Hematopoietic multipotent progenitor cell (in vitro differentiated cells): ENCODE measurements at regions not wholly inside any gene's neighbourhood (a gene's known extent, or its start where the extent isn't known, plus 50 kb on each side); places are given as distances from the start of the nearest gene placed in this dataset.

Experiments used
- DNase-seq, 3 donors: peaks; one replicate each; pipeline ENCODE4 v3.0.0-alpha.2; 2011 to 2015; ENCODE audit warnings: low read depth in 2 of 3, low spot score in 2 of 3

DNA sequence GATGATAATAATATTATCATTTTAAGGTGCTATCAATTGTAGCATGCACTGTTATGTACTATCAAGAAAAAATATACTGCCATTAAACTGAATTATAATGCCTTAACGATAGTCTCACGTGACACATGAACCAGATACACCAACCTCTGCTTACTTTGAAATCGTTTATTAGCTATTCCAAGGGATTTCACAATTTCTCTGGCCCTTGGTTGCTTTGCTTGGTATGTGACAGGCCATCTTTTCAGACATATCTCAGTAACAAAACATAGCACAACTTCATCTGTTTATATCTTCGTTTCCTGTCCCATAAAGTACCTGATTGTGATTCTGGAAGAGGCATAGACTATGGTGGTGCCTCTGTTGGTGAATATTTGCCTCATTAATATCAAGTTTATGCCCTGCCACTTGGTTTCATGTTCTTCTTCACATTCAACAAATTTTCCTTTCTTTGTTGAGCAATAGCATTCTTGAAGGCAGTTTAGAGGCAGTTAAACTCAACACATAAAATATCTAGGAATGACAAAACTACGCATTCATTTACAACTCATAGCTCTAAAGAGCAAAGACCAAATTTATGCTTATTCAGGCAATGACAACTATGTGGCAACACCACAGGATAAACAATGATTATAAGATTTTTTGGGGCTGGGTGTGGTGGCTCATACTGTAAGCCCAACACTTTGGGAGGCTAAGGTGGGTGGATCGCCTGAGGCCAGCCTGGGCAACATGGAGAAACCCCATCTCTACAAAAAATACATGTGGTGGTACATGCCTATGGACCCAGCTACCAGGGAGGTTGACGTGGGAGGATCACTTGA, 84.3 kb downstream of the MCFD2 start:
- no peak for DNase-seq

DNA sequence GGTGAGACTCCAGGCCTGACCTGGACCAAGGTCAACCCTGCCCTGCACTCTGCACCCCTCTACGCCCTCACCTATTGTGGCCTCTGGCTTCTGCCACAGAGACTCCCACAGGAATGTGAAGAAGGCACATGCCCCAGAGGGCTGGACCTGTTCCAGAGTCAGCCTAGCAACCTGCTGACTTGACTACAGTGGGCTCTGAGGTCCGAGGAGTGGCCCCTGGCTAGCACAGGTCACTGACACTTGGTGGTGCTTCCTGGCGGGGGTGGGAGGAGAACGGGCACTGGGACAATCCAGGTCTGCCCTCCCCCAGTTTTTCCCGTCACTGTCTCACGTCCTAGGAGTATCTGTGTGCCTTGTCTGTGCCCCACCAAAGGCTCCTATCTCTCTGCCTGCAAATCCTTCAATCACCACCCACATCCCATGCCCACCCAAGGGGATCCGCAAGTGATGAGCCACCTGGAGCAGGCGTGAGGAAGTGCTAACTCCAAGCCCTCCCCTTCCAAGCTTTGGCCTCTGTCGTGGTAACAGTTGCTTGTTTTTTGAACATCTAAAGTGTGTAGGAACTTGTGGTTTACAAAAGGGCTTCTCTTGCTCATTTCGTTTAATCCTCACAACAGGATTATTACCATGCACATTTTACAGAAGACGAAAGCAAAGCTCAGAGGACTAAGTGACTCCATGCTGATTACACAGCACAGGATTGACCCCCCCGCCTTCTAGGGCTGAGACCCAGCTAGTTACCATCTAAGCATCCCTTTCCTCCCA, 86.2 kb downstream of the MCFD2 start:
- DNase-seq: peak in 1 of 3 donors; percentile 61

GRCh38 chr2:46828491-46829230, 86.9 kb downstream of the MCFD2 start:
- no peak for DNase-seq

DNA sequence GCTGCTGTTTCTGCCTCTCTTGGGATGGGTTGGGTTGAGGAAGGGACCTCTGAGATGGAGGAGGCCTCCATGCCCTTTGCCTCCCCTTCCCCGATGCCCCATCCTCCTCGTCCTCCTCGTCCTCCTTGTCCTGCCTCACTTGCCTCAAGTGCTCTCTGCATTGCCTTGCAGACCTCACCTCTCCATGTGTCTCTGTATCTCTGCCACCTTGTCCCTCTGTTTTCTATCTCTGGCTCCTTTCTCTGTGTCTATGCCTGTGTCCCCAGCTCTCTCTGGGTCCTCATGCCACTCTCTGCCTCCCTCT, 87.5 kb downstream of the MCFD2 start:
- no peak for DNase-seq

- DNase-seq: no peak
Observed at GRCh38 chr2:46827274-46828134, 88.1 kb downstream of the MCFD2 start.

DNA sequence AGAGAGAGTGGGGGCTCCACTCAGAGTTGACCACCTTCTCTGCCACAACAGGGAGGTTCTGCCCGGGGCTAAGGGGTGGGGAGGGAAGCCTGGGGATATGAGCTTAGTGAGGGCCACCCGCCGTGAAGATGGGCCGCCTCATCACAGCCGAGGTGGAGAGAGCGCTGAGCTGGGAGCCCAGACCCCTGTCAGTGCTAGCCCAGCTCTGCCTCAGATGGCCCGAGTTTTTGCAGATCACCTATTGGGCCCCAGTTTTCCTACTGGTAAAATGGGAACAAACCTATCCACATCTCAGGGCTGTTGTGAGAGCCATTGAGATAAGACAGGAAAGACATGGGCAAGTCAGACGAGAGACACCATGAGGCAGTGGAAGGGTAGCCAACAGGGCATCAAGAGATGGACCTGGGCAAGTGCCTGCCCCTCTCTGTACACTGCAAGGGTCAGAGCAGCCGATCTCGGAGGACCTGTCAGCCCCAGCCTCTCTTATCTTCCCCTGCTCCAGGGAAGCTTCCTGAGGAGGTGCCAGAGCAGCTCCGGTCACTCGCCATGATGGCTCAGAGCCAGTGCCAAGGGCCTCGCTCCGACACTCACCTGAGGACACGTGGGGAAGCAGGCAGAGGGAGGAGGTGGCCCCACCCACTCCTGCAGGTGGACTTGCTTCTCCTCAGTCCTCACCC, 88.9 kb downstream of the MCFD2 start:
- DNase-seq: no peak

- DNase-seq: no peak
Observed at GRCh38 chr2:46825939-46826568, 89.6 kb downstream of the MCFD2 start.

DNA sequence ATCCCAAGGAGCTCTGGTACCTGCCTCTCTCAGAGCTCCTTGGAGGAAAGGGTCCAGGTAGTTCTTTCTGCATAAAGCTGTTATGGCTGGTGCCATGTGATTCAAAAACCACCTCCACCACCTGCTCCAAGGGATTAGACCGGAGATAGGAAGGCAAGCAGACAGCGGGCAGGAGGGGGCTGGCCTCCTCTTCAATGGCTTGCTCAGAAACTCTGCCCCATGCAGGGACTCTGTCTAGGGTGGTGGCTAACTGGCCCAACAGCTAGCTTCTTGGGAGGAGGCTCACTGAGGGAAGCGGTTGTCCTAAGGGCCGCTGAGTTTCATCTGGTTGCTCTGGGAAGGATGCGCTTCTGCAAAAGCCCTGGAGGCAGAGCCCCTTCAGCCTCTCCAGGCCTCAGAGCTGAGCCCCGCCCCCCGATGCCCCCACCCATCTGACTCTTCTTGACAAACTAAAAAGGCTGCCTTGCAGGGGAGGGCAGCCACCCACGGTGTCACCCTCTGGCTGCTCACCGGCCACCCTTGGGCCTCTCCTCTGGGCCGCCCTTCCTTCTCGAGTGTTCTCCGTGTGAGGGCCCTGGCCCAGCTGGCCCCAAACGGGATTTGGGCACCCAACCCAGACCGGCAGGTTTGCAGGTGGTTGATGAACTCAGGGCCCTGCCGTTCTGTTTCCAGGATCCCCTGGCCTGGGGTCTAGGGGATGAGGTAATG, 90.2 kb downstream of the MCFD2 start:
- no peak for DNase-seq

DNA sequence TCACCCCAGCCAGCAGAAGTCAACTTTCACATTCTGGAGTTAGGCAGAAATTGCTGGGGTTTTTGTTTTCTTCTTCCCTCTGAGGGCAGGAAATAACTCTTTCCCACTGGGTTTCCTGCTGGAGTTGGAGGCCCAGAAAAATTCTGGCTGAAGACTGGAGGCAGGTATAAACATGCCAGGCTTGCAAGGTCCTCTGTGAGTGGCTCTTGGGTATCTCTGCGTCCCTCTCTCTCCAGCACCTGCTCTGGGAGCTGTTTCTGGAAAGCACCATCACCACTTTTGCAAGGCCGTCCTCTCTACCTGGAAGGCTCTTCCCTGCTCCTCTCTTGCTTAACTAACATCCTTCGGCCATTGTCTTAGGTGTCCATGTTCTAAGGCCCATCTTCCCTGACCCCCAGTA, 91.0 kb downstream of the MCFD2 start:
- DNase-seq: no peak

DNA sequence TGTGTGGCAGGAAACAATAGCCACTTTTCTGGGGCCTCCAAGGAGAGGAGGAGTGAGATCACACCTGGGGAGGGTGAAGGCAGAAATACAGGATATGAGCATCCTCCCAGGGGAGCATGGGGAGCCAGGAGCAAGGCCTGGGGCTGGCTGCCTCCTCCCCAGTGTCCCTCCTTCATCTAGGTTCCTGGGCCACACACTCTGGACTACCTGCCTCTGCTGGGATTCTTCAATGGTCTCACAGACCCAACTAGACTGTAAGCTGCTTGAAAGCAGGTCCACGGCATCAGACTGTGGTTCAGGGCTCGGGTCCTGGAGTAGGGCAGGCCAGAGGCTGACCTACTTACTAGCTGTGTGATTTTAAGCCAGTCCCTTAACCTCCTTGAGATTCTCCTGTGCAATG, 94.0 kb downstream of the MCFD2 start:
- DNase-seq: no peak

DNA sequence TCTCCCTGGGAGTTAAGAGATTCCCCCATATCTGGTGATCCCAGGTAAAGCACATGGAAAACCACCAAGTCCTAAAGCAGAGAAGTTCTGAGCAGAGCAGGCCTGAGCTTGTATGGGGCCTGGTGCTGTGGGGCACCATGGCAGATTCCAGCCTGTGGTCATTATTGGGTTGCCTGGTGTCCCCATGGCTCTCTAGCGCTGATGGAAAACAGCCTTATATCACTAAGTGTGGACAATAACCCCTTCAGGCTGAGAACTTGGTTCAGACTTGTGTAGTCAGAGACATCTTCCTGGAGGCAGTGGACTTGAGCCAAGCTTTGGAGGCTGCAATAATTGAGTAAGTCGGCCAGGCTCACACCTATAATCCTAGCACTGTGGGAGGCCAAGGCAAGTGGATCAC, 96.8 kb downstream of the MCFD2 start:
- no peak for DNase-seq

GRCh38 chr2:46818141-46818621, 97.4 kb downstream of the MCFD2 start:
- no peak for DNase-seq

DNA sequence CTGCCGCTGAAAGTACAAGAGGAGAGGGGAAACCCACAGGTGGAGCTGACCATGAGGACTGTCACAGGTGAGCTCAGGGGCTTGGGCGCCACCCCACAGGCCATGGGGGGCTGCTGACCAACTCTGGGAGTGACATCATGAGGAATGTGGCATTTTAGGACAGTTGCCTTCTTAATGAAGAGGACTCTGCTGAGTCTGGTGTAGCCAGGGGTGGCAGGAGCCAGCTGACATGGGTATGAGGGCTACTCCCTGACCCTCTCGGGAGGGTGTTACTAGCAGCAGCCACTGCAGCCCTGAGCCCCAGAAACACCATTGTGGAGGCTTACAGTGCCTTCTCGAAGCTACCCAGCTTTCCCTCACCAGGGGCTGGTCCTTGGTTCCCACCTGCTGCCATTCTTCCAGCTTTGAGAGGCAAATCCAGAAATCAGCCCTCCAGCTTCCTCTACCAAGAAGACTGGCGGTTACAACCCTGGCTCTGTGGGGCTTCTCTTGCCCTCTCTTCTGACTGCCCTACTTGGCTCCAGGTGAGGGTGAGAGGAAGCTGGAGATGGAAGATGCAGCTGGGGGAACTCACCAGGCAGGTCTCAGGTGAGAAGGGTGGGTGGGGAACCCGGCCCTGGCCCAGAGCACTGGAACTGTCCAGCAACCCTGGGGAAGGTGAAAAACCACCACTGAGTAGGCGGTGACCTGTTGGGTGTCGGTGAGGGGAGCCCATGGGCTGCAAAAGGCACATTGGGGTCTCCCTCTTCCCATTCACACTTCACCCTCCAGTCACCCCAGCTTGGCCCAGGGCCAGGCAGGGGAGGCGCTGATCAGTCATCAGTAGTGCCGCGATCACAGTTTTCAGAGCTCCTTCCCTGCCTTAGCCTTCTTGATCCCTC, 98.5 kb downstream of the MCFD2 start:
- no peak for DNase-seq

DNA sequence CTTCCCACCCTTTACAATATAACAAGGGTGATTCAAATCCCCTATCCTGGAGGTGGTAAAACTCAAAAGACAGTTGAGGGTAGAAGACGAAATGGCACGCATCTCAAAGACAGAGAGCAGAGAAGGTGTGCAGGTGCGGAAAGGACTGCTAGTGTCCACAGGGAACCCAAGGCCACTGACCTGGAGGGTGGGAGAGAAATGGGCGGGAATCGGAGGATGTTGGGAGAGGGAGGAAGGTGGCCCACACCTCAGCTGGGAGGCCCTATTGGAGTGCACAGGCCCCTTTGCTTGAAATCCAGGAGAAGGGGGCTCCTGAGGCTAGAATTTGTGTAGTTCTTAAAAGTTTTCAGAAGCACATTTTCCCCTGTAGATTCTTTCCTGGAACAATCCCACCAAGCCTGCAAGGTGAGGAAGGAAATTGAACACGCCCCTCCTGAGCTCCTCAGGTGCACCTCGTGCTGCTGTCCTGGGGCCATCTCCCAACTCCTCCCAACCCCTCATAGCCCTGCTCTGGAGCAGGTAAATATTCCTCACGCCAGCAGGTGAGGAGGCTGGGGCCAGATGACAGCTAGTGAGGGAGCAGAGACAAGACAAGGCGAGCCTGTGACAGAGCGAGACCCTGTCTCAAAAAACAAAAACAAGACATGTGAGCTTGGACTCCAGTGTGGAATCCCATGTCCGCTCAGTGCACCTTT, 99.3 kb downstream of the MCFD2 start:
- no peak for DNase-seq

- DNase-seq: peak in 1 of 3 donors; percentile 36
Observed at GRCh38 chr2:46815121-46815802, 100.3 kb downstream of the MCFD2 start.

DNA sequence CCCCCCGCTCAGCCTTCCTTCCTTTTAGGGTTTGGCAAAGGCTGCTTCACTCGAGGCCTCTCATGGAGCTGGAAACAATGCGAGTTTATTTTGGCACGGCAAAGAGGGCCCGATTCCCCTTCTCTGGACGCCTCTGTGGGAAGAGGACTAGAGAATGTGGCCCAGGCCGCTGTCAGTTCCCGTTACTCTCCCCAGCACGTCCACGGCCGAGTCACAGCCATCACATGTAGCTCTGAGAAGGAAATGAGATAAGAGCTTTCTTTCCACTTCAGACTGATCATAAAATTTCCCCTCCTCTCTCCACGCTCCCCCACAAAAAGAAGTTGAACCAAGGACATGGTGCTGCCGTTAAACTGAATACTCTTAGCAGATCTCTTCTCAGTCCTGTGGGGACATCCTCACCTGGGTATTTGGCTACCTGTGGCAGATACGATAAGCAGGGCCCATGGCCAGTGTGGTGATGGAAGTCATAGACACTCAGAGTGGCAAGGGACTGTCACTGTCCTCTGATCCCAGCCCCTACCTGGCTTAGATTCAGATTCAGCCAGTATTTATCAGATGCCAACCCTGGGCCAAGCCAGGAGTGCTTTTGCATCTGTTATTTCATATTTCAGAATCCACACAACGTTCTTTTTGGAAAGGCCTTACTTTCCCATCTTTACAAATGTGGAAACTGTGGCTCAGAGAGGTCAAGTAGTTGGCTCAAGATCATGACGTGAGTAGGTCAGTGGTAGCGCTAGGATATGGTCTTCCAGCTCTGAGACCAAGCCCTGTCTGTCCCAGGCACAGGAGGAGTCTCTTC, 101.2 kb downstream of the MCFD2 start:
- DNase-seq: peak in 2 of 3 donors; percentile 69 to 82
